ENCODE measurements at regions not wholly inside any gene's neighbourhood (a gene's known extent, or its start where the extent isn't known, plus 50 kb on each side); places are given as distances from the start of the nearest gene placed in this dataset.
"Not testable (repeated sequence)": the region's sequence is repeated elsewhere in the genome, so short reads cannot be mapped to it uniquely, and the experiment has no call there.

GRCh38 chrX:35625714-35626113 is 172.4 kb upstream of the MAGEB16 start:
- DNase-seq, result no peak

- no peak for DNase-seq
These were observed 172.0 kb upstream of the MAGEB16 start for GRCh38 chrX:35626124-35626523.

- DNase-seq, result not testable (repeated sequence)
These were observed 162.2 kb upstream of the MAGEB16 start for GRCh38 chrX:35635971-35636370.

GRCh38 chrX:35664833-35665232 is 133.3 kb upstream of the MAGEB16 start:
- DNase-seq, result no peak

- DNase-seq, result no peak
These were observed 132.8 kb upstream of the MAGEB16 start for GRCh38 chrX:35665311-35665710.

GRCh38 chrX:35670889-35671288 is 127.3 kb upstream of the MAGEB16 start:
- DNase-seq, result peak; percentile 19

- DNase-seq, result no peak
These were observed 123.0 kb upstream of the MAGEB16 start for GRCh38 chrX:35675151-35675550.

- DNase-seq, result no peak
These were observed 117.2 kb upstream of the MAGEB16 start for GRCh38 chrX:35680940-35681346.

- DNase-seq, result no peak
These were observed 115.7 kb upstream of the MAGEB16 start for GRCh38 chrX:35682476-35682875.

GRCh38 chrX:35696760-35697234 is 101.3 kb upstream of the MAGEB16 start:
- no peak for DNase-seq

- peak; percentile 74 for DNase-seq
These were observed 98.5 kb upstream of the MAGEB16 start for GRCh38 chrX:35699642-35700041.

GRCh38 chrX:35700121-35700520 is 98.0 kb upstream of the MAGEB16 start:
- DNase-seq, result peak; percentile 15

GRCh38 chrX:35711281-35711680 is 86.9 kb upstream of the MAGEB16 start:
- no peak for DNase-seq

GRCh38 chrX:35722128-35722527 is 76.0 kb upstream of the MAGEB16 start:
- no peak for DNase-seq

GRCh38 chrX:35726176-35726575 is 72.0 kb upstream of the MAGEB16 start:
- DNase-seq, result peak; percentile 60

GRCh38 chrX:35728481-35728880 is 69.7 kb upstream of the MAGEB16 start:
- DNase-seq, result no peak

GRCh38 chrX:35733879-35734278 is 64.3 kb upstream of the MAGEB16 start:
- DNase-seq, result no peak

- DNase-seq, result no peak
These were observed 57.0 kb upstream of the MAGEB16 start for GRCh38 chrX:35741142-35741541.

- no peak for DNase-seq
These were observed 54.8 kb upstream of the MAGEB16 start for GRCh38 chrX:35743331-35743730.
